NCI-H2196 (cell line): ENCODE measurements at regions not wholly inside any gene's neighbourhood (a gene's known extent, or its start where the extent isn't known, plus 50 kb on each side); places are given as distances from the start of the nearest gene placed in this dataset.
A peak's percentile ranks its signal among the peaks of the same experiment; 100 is the strongest.
"Not testable (repeated sequence)": the region's sequence is repeated elsewhere in the genome, so short reads cannot be mapped to it uniquely, and the experiment has no call there.

Source experiments
- DNase-seq: peaks from one replicate; lab custom pipeline; 2025; ENCODE audit not compliant: unreplicated experiment; lab: John Stamatoyannopoulos, UW

GRCh38 chr15:31178705-31179104 lies 77.2 kb upstream of the TRPM1 start:
- no peak for DNase-seq

DNA sequence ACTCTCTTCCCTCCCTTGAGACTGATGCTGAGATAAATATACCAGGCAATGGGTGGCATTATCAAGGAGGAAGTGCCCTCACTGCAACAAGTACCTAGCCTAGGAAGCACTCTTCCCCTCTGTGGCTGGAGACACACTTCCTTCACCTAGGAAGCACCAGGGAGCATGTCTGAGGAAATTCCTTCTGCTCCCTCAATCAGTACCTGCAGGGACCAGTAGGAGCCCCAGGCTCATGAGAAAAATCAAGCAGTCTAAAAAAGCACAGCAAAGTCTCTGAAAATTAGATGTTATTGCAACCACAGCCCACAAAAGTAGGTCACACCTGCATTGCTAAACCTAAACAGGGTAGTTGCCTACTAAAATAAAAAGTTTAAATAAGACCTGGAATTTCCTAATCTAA lies 78.2 kb upstream of the TRPM1 start:
- DNase-seq: no peak

- no peak for DNase-seq
Observed at GRCh38 chr15:31193291-31193690, 91.8 kb upstream of the TRPM1 start.

GRCh38 chr15:31195871-31196270 lies 94.3 kb upstream of the TRPM1 start:
- no peak for DNase-seq

DNA sequence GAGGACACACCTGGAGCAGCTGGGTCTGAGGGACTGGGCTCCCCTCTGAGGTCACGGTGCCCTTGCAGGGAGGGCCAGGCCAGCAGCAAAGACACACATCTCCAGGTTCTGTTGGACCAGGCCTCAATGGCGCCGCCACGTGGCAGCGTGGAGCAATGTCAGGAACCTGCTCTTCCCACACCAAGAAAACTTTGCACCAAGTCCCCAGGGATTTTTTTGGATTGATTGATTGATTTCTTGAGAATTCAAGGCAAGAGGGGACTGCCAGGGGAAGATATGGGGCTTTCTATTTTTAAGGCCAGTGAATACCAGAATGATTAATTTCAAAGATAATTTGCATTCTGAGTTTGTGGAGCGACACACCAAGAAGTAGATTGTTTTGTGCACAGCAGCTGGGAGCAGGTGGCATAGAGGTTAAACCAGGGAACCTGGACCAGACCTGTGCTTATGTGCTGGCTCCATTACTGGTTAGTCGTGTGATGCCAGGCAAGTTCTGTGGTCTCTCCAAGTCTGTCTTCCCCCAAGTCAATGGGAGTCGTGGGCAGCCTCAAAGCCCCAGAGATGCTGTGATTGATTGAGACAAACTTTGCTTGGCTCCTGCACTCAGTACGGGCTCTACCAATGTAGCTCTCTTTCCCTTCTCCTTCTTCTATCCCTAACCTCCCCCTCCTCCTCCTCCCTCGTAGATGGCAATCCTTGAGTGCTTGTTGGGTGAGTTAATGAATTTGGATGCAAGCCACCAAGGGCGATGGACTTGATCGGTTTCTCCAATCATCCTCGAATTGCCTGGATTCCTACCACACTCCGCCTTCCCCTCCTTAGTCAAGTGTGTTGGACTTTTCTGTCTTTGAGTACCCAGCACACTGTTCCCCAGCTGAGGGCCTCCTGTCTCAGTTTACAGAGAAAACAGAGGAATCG lies 96.2 kb upstream of the TRPM1 start:
- DNase-seq: peak; percentile 26

DNA sequence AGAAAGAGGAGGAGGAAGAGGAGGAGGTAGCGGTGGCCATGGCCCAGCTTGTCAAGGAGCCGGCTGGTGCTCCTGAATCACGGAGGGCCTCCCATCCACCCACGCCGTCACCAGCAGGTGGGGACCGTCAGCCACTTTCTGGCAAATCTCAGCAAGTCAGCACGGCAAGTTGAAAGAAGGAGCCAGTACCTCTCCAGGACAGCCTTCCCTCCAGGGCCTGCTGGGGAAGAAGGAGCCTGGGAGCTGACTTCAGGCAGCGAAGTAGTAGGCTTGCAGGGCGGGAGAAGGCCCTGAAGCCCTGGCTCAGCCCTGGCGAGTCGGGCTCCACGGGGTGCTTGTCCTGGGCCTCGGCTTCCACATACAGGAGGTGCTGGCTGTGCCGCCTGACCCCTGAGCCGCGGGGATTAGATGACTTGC lies 99.2 kb upstream of the TRPM1 start:
- no peak for DNase-seq

DNA sequence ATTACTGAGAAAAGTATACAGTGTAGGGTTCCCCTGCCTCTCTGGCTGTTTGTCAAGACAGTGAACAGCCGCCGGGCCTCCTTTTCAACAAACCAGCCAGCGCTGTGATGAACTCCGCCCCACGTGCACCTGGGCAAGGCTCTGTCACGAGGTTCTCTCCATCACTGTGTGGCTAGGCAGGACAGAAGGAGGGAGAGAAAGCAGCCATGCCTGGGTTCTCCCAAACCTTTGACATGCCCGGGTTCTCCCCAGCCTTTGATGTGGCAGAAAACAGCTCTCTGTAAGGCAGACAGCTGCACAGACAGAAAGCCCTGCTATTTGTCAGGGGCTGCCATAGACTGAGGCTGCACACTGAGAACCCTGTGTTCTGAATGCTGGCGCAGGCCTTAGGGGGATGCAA lies 101.4 kb upstream of the TRPM1 start:
- no peak for DNase-seq

- no peak for DNase-seq
Observed at GRCh38 chr15:31203999-31204398, 102.5 kb upstream of the TRPM1 start.

GRCh38 chr15:31206386-31207181 lies 105.1 kb upstream of the TRPM1 start:
- DNase-seq: no peak

DNA sequence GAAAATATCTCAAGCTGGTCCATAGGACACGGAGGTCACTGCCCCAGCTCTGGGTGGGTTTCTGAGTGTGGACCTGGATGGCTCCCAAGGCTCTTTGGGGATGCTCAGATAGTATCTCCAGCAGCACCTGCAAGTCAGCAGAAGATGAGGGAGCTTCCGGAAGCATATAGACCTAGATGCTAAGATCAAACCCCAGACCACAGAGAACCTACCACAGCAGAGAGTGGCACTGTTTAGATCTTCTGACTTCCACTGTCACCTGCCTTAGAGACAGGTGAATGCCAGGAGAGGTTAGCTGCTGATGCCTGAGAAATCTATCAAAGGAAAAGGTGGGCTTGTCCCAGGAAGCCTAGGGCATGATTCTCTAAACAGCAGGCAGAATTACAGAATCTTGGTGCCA lies 105.7 kb upstream of the TRPM1 start:
- DNase-seq: no peak

- not testable (repeated sequence) for DNase-seq
Observed at GRCh38 chr15:31207861-31208260, 106.3 kb upstream of the TRPM1 start.

- no peak for DNase-seq
Observed at GRCh38 chr15:31208817-31209216, 107.3 kb upstream of the TRPM1 start.

- DNase-seq: no peak
Observed at GRCh38 chr15:31211353-31211752, 109.8 kb upstream of the TRPM1 start.

GRCh38 chr15:31212326-31213080 lies 111.0 kb upstream of the TRPM1 start:
- no peak for DNase-seq

DNA sequence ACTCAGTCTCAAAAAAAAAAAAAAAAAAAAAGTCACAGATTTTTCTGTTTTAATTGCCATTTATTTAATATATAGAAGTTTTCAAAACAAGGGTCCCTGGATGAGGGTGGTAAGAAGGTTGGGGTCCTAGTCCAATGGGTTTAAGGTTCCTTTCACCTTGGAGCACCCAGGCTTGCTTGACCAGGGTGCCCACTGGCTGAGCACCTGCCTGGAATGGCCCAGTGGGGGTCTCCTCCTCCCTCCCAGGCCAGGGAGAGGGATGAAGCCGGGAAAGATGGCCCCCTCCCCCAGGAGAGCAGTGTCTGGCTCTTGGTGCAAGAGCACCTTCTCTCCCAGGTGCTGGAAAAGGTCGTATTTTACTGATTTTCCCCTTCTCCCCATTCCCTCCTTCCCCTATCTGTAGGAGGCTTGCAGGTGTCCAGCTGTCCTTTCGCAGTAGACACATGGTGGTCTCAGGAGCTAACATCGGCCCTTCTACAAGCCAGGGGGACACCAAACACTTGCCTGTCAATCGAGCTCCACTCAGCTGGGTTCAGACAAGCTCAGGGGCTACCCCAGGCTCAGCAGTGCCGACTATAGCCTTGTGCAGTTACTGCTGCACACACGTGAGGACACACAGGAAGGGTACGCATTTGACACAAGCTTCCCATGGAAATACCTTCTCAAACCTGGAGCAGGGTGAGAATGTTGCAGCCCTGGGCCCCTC lies 112.3 kb upstream of the KLF13 start:
- no peak for DNase-seq

GRCh38 chr15:31214864-31215489 lies 111.7 kb upstream of the KLF13 start:
- peak; percentile 16 for DNase-seq

DNA sequence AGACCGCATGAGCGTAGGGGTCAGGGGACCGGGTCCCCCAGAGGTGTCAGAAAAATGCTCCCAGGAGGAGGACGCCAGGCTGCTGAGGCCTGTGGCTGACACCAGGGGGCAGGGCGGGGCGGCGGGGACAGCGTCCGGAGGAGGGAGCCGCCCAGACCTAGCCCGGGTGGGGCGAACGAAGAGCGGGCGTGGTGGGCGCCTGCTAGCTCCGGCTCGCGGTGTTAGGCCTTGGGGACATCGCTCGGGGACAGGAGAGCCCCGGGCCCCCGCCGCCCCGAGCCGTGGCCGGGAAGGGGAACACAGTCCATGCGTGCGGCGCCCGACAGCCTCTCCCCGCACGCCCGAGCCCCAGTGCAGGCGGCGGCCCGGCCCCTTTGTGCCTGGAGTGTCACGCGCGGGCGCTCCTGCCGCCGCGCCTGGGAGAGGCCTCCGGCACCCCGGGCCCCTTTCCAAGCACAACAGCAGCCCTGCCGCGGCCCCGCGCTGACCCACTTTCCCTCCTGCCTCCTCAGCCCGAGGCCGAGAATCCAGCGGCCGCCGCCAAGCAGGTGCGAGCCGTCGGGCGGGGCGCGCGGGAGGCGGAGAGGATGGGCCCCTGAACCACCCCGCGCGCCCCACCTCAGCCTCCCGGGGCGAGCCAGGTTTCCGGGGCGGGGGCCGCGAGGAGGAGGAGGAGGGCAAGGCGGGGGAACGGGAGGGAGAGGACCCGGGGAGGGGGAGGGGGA lies 111.0 kb upstream of the KLF13 start:
- peak; percentile 64 for DNase-seq

- DNase-seq: peak; percentile 64
Observed at GRCh38 chr15:31216215-31216911, 110.3 kb upstream of the KLF13 start.

- DNase-seq: no peak
Observed at GRCh38 chr15:31217067-31217466, 109.6 kb upstream of the KLF13 start.
